EL (cell line): ENCODE measurements at regions not wholly inside any gene's neighbourhood (a gene's known extent, or its start where the extent isn't known, plus 50 kb on each side); places are given as distances from the start of the nearest gene placed in this dataset.

Experiments used
- DNase-seq: peaks from one replicate; pipeline ENCODE4 v3.0.0-alpha.2; 2016

- peak; percentile 4 for DNase-seq
Measured at GRCh38 chr6:19478992-19479391, 358.2 kb upstream of the ID4 start.

GRCh38 chr6:19479551-19479950, 357.6 kb upstream of the ID4 start:
- no peak for DNase-seq

- DNase-seq = no peak
Measured at GRCh38 chr6:19492636-19493405, 344.3 kb upstream of the ID4 start.

GRCh38 chr6:19501737-19502245, 335.4 kb upstream of the ID4 start:
- no peak for DNase-seq

- DNase-seq = no peak
Measured at GRCh38 chr6:19502301-19502700, 334.9 kb upstream of the ID4 start.

- DNase-seq = no peak
Measured at GRCh38 chr6:19515939-19516338, 321.2 kb upstream of the ID4 start.

GRCh38 chr6:19519941-19520340, 317.2 kb upstream of the ID4 start:
- DNase-seq = no peak

- no peak for DNase-seq
Measured at GRCh38 chr6:19524366-19525186, 312.6 kb upstream of the ID4 start.

GRCh38 chr6:19525673-19526072, 311.5 kb upstream of the ID4 start:
- DNase-seq = no peak

- DNase-seq = no peak
Measured at GRCh38 chr6:19530188-19530587, 307.0 kb upstream of the ID4 start.

- DNase-seq = no peak
Measured at GRCh38 chr6:19535351-19535750, 301.8 kb upstream of the ID4 start.

GRCh38 chr6:19536838-19537237, 300.3 kb upstream of the ID4 start:
- no peak for DNase-seq

GRCh38 chr6:19538096-19538495, 299.1 kb upstream of the ID4 start:
- no peak for DNase-seq

- no peak for DNase-seq
Measured at GRCh38 chr6:19547507-19547906, 289.7 kb upstream of the ID4 start.

GRCh38 chr6:19549109-19549508, 288.1 kb upstream of the ID4 start:
- no peak for DNase-seq

- DNase-seq = no peak
Measured at GRCh38 chr6:19550380-19550779, 286.8 kb upstream of the ID4 start.

GRCh38 chr6:19551611-19552010, 285.6 kb upstream of the ID4 start:
- DNase-seq = no peak

GRCh38 chr6:19552076-19552475, 285.1 kb upstream of the ID4 start:
- no peak for DNase-seq

- no peak for DNase-seq
Measured at GRCh38 chr6:19552588-19552987, 284.6 kb upstream of the ID4 start.

GRCh38 chr6:19554356-19555225, 282.6 kb upstream of the ID4 start:
- no peak for DNase-seq

GRCh38 chr6:19557191-19557590, 280.0 kb upstream of the ID4 start:
- no peak for DNase-seq

- DNase-seq = no peak
Measured at GRCh38 chr6:19558201-19558600, 279.0 kb upstream of the ID4 start.

GRCh38 chr6:19558934-19559333, 278.2 kb upstream of the ID4 start:
- no peak for DNase-seq
